ENCODE measurements at regions not wholly inside any gene's neighbourhood (a gene's known extent, or its start where the extent isn't known, plus 50 kb on each side); places are given as distances from the start of the nearest gene placed in this dataset.
"Not testable (repeated sequence)": the region's sequence is repeated elsewhere in the genome, so short reads cannot be mapped to it uniquely, and the experiment has no call there.

DNA sequence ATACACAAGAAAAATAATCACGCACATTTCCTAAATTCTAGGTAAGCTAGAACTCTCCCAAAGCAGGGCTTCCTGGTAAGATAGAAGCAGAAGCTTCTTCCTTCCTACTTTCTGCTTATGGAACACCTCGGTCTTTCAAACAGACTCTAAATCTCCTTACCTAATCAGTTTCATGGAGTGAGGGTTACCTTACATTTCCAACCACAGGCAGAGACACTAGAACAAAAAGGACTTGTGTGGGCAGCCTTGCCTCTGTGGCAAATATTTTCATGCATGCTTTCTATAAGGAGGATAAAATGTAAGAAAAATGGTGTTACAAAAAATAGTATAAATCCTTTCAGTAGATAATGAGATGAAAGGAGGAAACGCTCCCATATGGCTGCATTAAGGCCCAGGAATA is 386.3 kb upstream of the SMIM30 start (continued):
- TF ChIP-seq, protein P1, sequence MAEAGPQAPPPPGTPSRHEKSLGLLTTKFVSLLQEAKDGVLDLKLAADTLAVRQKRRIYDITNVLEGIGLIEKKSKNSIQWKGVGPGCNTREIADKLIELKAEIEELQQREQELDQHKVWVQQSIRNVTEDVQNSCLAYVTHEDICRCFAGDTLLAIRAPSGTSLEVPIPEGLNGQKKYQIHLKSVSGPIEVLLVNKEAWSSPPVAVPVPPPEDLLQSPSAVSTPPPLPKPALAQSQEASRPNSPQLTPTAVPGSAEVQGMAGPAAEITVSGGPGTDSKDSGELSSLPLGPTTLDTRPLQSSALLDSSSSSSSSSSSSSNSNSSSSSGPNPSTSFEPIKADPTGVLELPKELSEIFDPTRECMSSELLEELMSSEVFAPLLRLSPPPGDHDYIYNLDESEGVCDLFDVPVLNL (IDR thresholded peaks at IDR 0.05; ENCODE audit: low read depth, low read length): no peak
- TF ChIP-seq SP1 (IDR thresholded peaks at IDR 0.05; ENCODE audit: low read depth, low read length) (no peak), TCF7 (IDR thresholded peaks at IDR 0.05; ENCODE audit: borderline replicate concordance) (no peak)

DNA sequence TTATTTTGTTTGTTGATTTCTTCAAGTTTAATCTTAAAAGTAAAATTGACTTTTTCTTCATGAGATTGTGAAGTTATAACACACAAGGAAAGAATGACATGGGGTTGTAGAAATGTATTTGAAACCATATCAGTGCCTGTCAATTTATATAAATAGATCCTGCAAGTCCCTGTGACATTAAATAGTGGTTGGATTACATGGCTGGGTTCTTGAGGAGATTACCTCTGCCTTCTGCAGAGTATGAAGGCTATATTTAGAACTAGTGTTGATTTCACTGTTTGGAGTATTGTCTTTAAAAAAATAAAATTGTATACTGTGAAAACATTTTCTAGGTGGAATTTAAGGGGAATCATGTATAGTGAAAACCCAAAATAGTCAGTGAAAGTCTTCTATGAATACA is 385.8 kb upstream of the SMIM30 start:
- intact Hi-C loops (cut with micrococcal nuclease; ENCODE audit: unreplicated experiment): no loop called here
- no peak overlapping the region for H3K27ac ChIP-seq (ENCODE audit: control insufficient read depth, insufficient read depth)
- ChIA-PET POLR2A (no interaction called here), CTCF (no interaction called here), RAD21 (ENCODE audit: unreplicated experiment) (no interaction called here), SMC1A (ENCODE audit: uncharacterized antibody, unreplicated experiment) (interaction anchor here (0.7 kb wide), 1 partner anchor 70 kb away, joined by 3 read pairs; no protein-coding TSS in a partner anchor)
- no peak overlapping the region for H3K4me2 ChIP-seq (ENCODE audit: control insufficient read depth, insufficient read depth)
- H3K4me3 ChIP-seq: no peak overlapping the region
- H3K9me3 ChIP-seq (replicated peaks; ENCODE audit: control insufficient read depth, insufficient read depth, low read length): no peaks in the 10 kb centered on the region
- ATAC-seq: no peak
- TF ChIP-seq CHD2 (IDR thresholded peaks at IDR 0.05; ENCODE audit: borderline replicate concordance, low read depth, low read length): no peak
- BruUV-seq (replicated peaks): no TSS peak
- H3K36me3 ChIP-seq (ENCODE audit: control insufficient read depth in 2 of 2, insufficient read depth in 2 of 2, low read length in 1 of 2): no peaks in the 10 kb centered on the region
- no peaks in the 10 kb centered on the region for H3K79me2 ChIP-seq (ENCODE audit: control insufficient read depth, insufficient read depth, low read length)
- H3K4me1 ChIP-seq (ENCODE audit: control insufficient read depth, insufficient read depth, low read length): no peaks in the 10 kb centered on the region
- DNase-seq (ENCODE audit: low read depth, low spot score): no peak
- in situ Hi-C loops (cut with MboI): no loop called here
- no peak for FAIRE-seq
- H3K27me3 ChIP-seq (replicated peaks in 1 of 2; ENCODE audit: control insufficient read depth in 2 of 2, insufficient read depth in 2 of 2, low read length in 1 of 2): no peaks in the 10 kb centered on the region
- no peak overlapping the region for H2AFZ ChIP-seq (ENCODE audit: control insufficient read depth, low read depth, low read length)
- no peak overlapping the region for H3K9ac ChIP-seq (ENCODE audit: control insufficient read depth, insufficient read depth, low read length)
- H4K20me1 ChIP-seq (ENCODE audit: control insufficient read depth, insufficient read depth): no peaks in the 10 kb centered on the region

DNA sequence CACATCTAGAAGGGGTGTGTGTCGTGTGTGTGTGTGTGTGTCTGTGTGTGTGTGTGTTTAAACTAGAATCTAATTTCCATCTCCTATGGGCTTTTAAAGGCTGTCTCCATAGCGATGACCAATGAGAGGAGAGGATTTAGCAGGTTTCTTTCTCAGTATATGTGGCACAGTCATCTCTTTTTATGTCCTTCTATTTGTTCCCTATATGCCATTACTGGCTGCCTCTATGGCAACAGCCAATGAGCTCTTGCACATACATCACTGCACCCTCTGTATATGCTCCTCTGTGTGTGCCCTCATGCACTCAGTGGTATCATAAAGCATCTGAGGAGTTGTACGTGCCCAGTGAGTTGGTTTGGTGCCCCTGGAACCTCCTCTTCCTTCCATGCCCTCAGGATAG is 378.2 kb upstream of the SMIM30 start:
- H3K4me1 ChIP-seq (ENCODE audit: control insufficient read depth, insufficient read depth, low read length); POLR2A ChIA-PET; H3K36me3 ChIP-seq (ENCODE audit: control insufficient read depth in 2 of 2, insufficient read depth in 2 of 2, low read length in 1 of 2); DNase-seq (ENCODE audit: low read depth, low spot score); H3K27me3 ChIP-seq (replicated peaks in 1 of 2; ENCODE audit: control insufficient read depth in 2 of 2, insufficient read depth in 2 of 2, low read length in 1 of 2); H3K4me3 ChIP-seq; SMC1A ChIA-PET (ENCODE audit: uncharacterized antibody, unreplicated experiment); RAD21 ChIA-PET (ENCODE audit: unreplicated experiment); H3K27ac ChIP-seq (ENCODE audit: control insufficient read depth, insufficient read depth); H4K20me1 ChIP-seq (ENCODE audit: control insufficient read depth, insufficient read depth); H3K9me3 ChIP-seq (replicated peaks; ENCODE audit: control insufficient read depth, insufficient read depth, low read length); H3K79me2 ChIP-seq (ENCODE audit: control insufficient read depth, insufficient read depth, low read length); H3K9ac ChIP-seq (ENCODE audit: control insufficient read depth, insufficient read depth, low read length); FAIRE-seq; in situ Hi-C loops (cut with MboI); H2AFZ ChIP-seq (ENCODE audit: control insufficient read depth, low read depth, low read length); ATAC-seq; CTCF ChIA-PET; intact Hi-C loops (cut with micrococcal nuclease; ENCODE audit: unreplicated experiment); H3K4me2 ChIP-seq (ENCODE audit: control insufficient read depth, insufficient read depth); BruUV-seq (replicated peaks): not testable (repeated sequence)
- 0% methylated on average over 3 of the region's 3 CpGs for WGBS (ENCODE audit: insufficient coverage, insufficient replicate concordance, low lambda C conversion rate, missing lambda C conversion rate)

DNA sequence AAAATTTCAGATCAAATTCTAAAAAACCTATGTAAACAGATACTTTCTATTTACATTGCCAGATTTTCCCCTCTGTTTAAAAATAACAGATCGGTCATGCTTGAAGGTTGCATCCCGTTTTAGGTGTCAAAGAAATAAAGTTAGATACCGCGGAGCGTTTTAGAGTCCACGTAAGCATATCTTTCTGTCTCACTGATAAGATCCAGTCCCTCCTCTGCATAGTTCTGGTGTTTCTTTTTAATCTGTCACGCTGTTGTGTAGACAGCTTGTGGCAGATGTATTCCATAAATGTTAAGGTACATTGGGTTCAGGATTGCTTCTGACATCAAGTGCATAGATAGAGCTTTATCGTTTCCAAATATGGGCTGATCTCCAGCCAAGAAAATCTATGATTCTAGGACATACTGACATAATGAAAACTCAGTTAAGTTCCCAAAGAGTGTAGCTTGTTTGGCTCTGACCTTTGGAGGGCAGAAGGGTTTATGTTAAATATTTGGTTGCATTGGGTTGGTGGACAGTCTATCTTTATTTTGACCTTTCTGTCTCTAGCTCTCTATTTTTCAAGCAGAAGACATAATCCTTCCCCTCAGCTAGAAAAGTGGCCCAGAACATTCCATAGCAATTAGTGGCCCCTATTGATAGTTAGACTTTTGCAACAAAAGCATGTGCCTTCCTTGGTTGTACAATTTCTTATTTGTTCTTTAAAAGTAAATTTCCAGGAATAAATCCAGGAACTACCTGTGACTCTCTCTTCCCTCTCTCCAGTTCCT is 376.6 kb upstream of the SMIM30 start:
- SMC1A ChIA-PET (ENCODE audit: uncharacterized antibody, unreplicated experiment); ATAC-seq; H3K79me2 ChIP-seq (ENCODE audit: control insufficient read depth, insufficient read depth, low read length); RAD21 ChIA-PET (ENCODE audit: unreplicated experiment); H3K4me1 ChIP-seq (ENCODE audit: control insufficient read depth, insufficient read depth, low read length); in situ Hi-C loops (cut with MboI); DNase-seq (ENCODE audit: low read depth, low spot score); FAIRE-seq; H4K20me1 ChIP-seq (ENCODE audit: control insufficient read depth, insufficient read depth); intact Hi-C loops (cut with micrococcal nuclease; ENCODE audit: unreplicated experiment); POLR2A ChIA-PET; CTCF ChIA-PET; H2AFZ ChIP-seq (ENCODE audit: control insufficient read depth, low read depth, low read length); H3K27ac ChIP-seq (ENCODE audit: control insufficient read depth, insufficient read depth); H3K9me3 ChIP-seq (replicated peaks; ENCODE audit: control insufficient read depth, insufficient read depth, low read length); H3K9ac ChIP-seq (ENCODE audit: control insufficient read depth, insufficient read depth, low read length); H3K27me3 ChIP-seq (replicated peaks in 1 of 2; ENCODE audit: control insufficient read depth in 2 of 2, insufficient read depth in 2 of 2, low read length in 1 of 2); H3K36me3 ChIP-seq (ENCODE audit: control insufficient read depth in 2 of 2, insufficient read depth in 2 of 2, low read length in 1 of 2); H3K4me2 ChIP-seq (ENCODE audit: control insufficient read depth, insufficient read depth); BruUV-seq (replicated peaks); H3K4me3 ChIP-seq: not testable (repeated sequence)
- 60% methylated on average over 6 of the region's 8 CpGs for WGBS (ENCODE audit: insufficient coverage, insufficient replicate concordance, low lambda C conversion rate, missing lambda C conversion rate)
